Suprapubic skin (tissue), 4 donors: ENCODE measurements at regions not wholly inside any gene's neighbourhood (a gene's known extent, or its start where the extent isn't known, plus 50 kb on each side); places are given as distances from the start of the nearest gene placed in this dataset.

ENCODE experiments used
- DNase-seq, 2 donors: peaks; one replicate each; pipeline ENCODE4 v3.0.0-alpha.2; 2019; ENCODE audit warnings: low spot score in 2 of 2
- H3K27ac ChIP-seq: fragments of 200-600 bp; sonication (generic); one replicate; pipeline ENCODE4 v1.5.1; 2019
- H3K27me3 ChIP-seq: fragments of 200-600 bp; sonication (generic); one replicate; pipeline ENCODE4 v1.5.1; 2019
- H3K36me3 ChIP-seq: fragments of 200-600 bp; sonication (generic); one replicate; pipeline ENCODE4 v1.5.1; 2019
- H3K4me1 ChIP-seq: fragments of 200-600 bp; sonication (generic); one replicate; pipeline ENCODE4 v1.5.1; 2019
- H3K4me3 ChIP-seq: fragments of 200-600 bp; sonication (generic); one replicate; pipeline ENCODE4 v1.5.1; 2019; ENCODE audit warnings: mild to moderate bottlenecking
- H3K9me3 ChIP-seq: fragments of 200-600 bp; sonication (generic); one replicate; pipeline ENCODE4 v1.5.1; 2019
- EP300 ChIP-seq: sonication (generic); formaldehyde crosslinking; IDR thresholded peaks from one replicate; pipeline ENCODE4 v1.6.1; 2017; ENCODE audit warnings: antibody characterized with exemption
- POLR2A ChIP-seq, 2 donors: fragments of 450-650 bp; IDR thresholded peaks; one replicate each; pipeline ENCODE4 v1.6.1; 2017; ENCODE audit warnings: antibody characterized with exemption in 2 of 2, mild to moderate bottlenecking in 2 of 2, moderate library complexity in 2 of 2
- POLR2AphosphoS5 ChIP-seq, 3 donors: sonication (generic); formaldehyde crosslinking; IDR thresholded peaks; one replicate each; pipeline ENCODE4 v1.6.1; 2017; ENCODE audit warnings: antibody characterized with exemption in 3 of 3
- WGBS: methylation state at CpG from one replicate; pipeline ENCODE4 v1.1.5; 2018; 5-methylcytosine and 5-hydroxymethylcytosine counted together
- TF ChIP-seq, protein P1 (sequence below), 2 donors: fragments of 200-600 bp in 1 of 2; fragments of 450-650 bp in 1 of 2; sonication (generic) in 1 of 2; IDR thresholded peaks; one replicate each; pipeline ENCODE4 v1.5.1; 2016 to 2019; ENCODE audit warnings: antibody characterized with exemption in 2 of 2, mild to moderate bottlenecking in 1 of 2, moderate library complexity in 1 of 2

DNA sequence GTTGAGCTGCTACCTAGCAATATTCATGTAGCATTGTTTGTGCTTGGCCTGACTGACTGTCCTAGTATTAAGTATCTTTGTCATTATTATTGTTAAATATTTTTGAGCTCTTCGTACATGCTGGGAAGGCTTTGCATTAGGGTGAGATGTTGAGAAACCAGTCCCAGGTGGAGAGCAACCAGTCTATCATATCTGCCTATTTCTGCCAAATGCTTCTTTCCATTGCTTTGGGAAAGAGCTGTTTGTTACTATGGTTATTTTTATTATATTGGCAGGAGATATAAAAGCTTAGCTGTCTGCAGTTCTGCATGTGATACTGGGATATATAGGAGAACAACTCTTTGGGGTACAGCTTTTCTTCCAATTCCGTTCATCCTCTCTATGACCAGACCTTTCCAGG is 85.1 kb downstream of the CLDN17 start:
- Histone ChIP-seq H3K9me3 (no peaks in the 10 kb centered on the region), H3K27me3 (no peaks in the 10 kb centered on the region), H3K27ac (no peak overlapping the region), H3K4me1 (no peaks in the 10 kb centered on the region), H3K36me3 (no peaks in the 10 kb centered on the region), H3K4me3 (no peak overlapping the region)
- TF ChIP-seq POLR2AphosphoS5 (IDR thresholded peaks at IDR 0.05) (no peak), EP300 (no peak), POLR2A (IDR thresholded peaks at IDR 0.05) (no peak)
- TF ChIP-seq, protein P1, sequence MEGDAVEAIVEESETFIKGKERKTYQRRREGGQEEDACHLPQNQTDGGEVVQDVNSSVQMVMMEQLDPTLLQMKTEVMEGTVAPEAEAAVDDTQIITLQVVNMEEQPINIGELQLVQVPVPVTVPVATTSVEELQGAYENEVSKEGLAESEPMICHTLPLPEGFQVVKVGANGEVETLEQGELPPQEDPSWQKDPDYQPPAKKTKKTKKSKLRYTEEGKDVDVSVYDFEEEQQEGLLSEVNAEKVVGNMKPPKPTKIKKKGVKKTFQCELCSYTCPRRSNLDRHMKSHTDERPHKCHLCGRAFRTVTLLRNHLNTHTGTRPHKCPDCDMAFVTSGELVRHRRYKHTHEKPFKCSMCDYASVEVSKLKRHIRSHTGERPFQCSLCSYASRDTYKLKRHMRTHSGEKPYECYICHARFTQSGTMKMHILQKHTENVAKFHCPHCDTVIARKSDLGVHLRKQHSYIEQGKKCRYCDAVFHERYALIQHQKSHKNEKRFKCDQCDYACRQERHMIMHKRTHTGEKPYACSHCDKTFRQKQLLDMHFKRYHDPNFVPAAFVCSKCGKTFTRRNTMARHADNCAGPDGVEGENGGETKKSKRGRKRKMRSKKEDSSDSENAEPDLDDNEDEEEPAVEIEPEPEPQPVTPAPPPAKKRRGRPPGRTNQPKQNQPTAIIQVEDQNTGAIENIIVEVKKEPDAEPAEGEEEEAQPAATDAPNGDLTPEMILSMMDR (IDR thresholded peaks at IDR 0.05): no peak
- no peak for DNase-seq
- 62% methylated on average over 2 of the region's 2 CpGs for WGBS

DNA sequence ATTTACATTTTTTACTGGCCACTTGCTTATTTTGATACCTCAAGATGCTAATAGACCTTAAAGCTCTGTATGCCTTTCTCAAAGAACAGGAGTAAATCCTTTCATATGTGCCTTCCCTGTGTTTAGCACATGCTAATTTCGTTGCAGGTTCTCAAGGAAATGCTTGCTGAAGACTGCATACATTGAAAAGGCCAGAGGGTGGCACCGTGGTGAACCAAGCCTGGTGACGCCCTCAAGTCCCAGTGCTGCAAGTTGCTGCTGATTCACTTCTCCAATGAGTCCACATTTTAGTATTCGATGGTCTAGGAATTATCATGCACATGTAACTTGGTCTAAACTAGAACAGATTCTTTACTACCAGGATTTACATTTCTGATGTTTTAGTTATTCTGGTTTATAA is 94.1 kb downstream of the CLDN17 start:
- Histone ChIP-seq H3K4me1 (no peaks in the 10 kb centered on the region), H3K4me3 (no peak overlapping the region), H3K9me3 (no peaks in the 10 kb centered on the region), H3K27ac (no peak overlapping the region), H3K27me3 (no peaks in the 10 kb centered on the region), H3K36me3 (no peaks in the 10 kb centered on the region)
- 9% methylated on average over 4 of the region's 4 CpGs for WGBS
- TF ChIP-seq, protein P1 (IDR thresholded peaks at IDR 0.05): peak; percentile 6 to 48
- TF ChIP-seq POLR2AphosphoS5 (IDR thresholded peaks at IDR 0.05): no peak
- no peak for DNase-seq

DNA sequence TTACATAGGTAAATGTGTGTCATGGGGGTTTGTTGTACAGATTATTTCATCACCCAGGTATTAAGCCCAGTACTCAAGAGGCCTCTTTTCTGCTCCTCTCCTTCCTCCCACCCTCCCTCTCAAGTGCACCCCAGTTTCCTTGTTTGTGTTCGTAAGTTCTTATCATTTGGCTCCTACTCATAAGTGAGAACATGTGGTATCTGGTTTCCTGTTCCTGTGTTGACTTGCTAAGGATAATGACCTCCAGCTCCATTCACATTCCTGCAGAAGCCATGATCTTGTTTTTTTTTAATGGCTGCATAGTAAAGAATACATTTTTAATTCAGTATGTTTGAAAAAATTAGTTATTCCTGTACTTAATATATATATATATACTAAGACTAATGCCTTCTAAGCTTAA is 107.7 kb downstream of the CLDN17 start:
- H3K27ac ChIP-seq: no peak overlapping the region
- no peaks in the 10 kb centered on the region for H3K27me3 ChIP-seq
- TF ChIP-seq POLR2A (IDR thresholded peaks at IDR 0.05) (no peak), EP300 (no peak), POLR2AphosphoS5 (IDR thresholded peaks at IDR 0.05) (no peak)
- TF ChIP-seq, protein P1 (IDR thresholded peaks at IDR 0.05): no peak
- H3K4me3 ChIP-seq: no peak overlapping the region
- no peaks in the 10 kb centered on the region for H3K36me3 ChIP-seq
- 32% methylated on average over 1 of the region's 1 CpG for WGBS
- peaks cover 11% of the 10 kb centered on the region for H3K4me1 ChIP-seq
- no peak for DNase-seq
- H3K9me3 ChIP-seq: no peaks in the 10 kb centered on the region

DNA sequence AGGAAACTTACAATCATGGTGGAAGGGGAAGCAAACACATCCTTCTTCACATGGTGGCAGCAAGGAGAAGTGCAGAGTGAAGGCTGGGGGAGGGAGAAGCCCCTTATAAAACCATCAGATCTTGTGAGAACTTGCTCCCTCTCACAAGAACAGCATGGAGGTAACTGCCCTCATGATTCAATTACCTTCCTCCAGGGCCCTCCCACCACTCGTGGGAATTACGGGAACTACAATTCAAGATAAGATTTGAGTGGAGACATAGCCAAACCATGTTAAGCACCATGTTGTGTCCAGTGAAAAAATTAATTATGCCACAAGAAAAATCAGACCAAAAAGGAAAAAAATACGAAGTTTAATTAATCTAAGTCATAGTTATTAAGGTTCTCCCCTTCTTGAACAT is 109.5 kb downstream of the CLDN17 start:
- Histone ChIP-seq H3K27me3 (no peaks in the 10 kb centered on the region), H3K9me3 (no peaks in the 10 kb centered on the region), H3K36me3 (no peaks in the 10 kb centered on the region), H3K4me1 (no peaks in the 10 kb centered on the region), H3K27ac (no peak overlapping the region), H3K4me3 (no peak overlapping the region)
- DNase-seq: no peak
- WGBS: 86% methylated on average over 3 of the region's 3 CpGs
- no peak for TF ChIP-seq POLR2AphosphoS5 (IDR thresholded peaks at IDR 0.05)
- TF ChIP-seq POLR2A (IDR thresholded peaks at IDR 0.05): no peak
- TF ChIP-seq, protein P1 (IDR thresholded peaks at IDR 0.05): no peak
- no peak for TF ChIP-seq EP300

DNA sequence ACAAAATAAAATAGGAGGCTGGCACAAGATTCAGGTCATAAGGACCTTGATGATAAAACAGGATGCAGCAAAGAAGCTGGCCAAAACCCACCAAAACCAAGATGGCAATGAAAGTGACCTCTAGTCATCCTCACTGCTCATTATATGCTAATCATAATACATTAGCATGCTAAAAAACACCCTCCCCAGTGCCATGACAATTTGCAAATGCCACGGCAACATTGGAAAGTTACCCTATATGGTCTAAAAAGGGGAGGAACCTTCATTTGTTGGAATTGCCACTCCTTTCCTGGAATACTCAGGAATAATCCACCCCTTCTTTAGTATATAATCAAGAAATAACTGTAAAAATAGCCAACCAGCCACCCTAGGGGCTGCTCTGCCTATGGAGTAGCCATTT is 108.8 kb upstream of the GRIK1 start:
- no peak overlapping the region for H3K4me3 ChIP-seq
- no peak for DNase-seq
- no peaks in the 10 kb centered on the region for H3K27me3 ChIP-seq
- TF ChIP-seq POLR2AphosphoS5 (IDR thresholded peaks at IDR 0.05): no peak
- TF ChIP-seq EP300: no peak
- TF ChIP-seq POLR2A (IDR thresholded peaks at IDR 0.05): no peak
- TF ChIP-seq, protein P1 (IDR thresholded peaks at IDR 0.05): no peak
- H3K27ac ChIP-seq: no peak overlapping the region
- WGBS: 83% methylated on average over 1 of the region's 1 CpG
- H3K36me3 ChIP-seq: no peaks in the 10 kb centered on the region
- no peaks in the 10 kb centered on the region for H3K4me1 ChIP-seq
- H3K9me3 ChIP-seq: no peaks in the 10 kb centered on the region
